ENCODE measurements at regions not wholly inside any gene's neighbourhood (a gene's known extent, or its start where the extent isn't known, plus 50 kb on each side); places are given as distances from the start of the nearest gene placed in this dataset.

DNA sequence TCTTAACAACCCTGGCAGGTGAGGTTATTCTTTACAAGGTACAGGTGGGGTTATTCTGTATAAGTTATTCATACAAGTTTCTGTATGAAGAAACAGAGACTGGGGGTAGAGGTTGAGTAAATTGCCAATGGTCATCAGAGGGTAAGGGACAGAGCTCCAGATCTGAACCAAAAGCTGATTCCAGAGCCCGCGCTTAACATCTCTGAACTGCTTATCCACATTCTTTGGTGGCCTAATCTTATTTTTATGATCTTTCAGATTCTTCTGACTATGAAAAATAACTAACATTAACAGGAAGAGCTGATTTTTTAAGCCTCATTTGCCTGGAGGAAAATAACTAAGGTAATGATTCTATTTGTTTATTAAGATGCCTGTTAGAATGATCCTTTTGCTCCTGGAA, 63.9 kb upstream of the BARHL2 start:
- DNase-seq (ENCODE audit: low read depth in 2 of 2) = no peak

GRCh38 chr1:90779573-90779972, 62.5 kb upstream of the BARHL2 start:
- DNase-seq (ENCODE audit: low read depth in 2 of 2) = no peak

DNA sequence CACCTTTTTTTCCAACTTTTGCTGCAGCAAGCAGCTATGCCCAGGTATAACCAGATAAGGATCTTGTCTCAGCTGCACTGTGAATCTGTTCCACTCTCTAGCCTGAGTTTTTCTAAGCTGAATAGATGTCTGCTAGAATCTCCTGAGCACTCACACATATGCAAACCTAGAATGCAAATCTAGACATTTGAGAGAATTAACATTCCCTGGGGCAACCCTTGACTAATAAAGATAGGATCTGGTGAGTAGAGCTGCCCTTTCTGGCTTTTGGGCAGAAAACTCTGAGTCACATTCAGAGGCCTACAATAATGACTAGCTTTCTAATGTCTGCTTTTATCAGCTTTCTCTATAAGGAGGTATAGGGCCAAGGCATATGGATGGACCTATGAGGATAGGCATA, 61.4 kb upstream of the BARHL2 start:
- DNase-seq (ENCODE audit: low read depth in 2 of 2) = no peak

GRCh38 chr1:90773812-90774211, 56.7 kb upstream of the BARHL2 start:
- DNase-seq (ENCODE audit: low read depth in 2 of 2) = no peak

DNA sequence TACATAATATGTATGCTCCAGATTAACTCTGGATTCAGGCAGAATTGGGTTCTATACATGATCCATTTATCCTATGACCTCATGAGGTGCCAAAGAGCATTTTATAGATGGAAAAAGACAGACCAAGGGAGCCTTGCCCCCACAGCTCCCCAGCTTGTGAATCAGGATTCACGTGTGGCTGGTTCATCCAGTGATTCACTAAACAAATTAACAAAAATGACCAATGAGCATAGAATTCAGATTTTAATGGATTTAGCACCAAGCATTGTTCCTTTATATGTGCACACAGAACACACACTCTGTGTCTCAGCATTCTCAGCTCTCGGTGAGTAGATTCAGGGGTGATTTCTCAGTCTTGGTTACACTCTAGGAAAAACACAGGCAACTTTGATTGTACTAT, 51.7 kb upstream of the BARHL2 start:
- DNase-seq (ENCODE audit: low read depth in 2 of 2) = no peak

GRCh38 chr1:90768098-90768497, 51.0 kb upstream of the BARHL2 start:
- DNase-seq (ENCODE audit: low read depth in 2 of 2) = no peak

Data from activated CD8-positive, alpha-beta memory T cell treated with anti-CD3 and anti-CD28 coated beads for 4 hours (primary cell).